Hepatocyte (in vitro differentiated cells): ENCODE measurements at regions not wholly inside any gene's neighbourhood (a gene's known extent, or its start where the extent isn't known, plus 50 kb on each side); places are given as distances from the start of the nearest gene placed in this dataset.

Source experiments
- DNase-seq: peaks from one replicate; pipeline ENCODE4 v3.0.0-alpha.2; 2016; ENCODE audit warnings: low spot score
- H2AFZ ChIP-seq: fragments of 200-600 bp; sonication (generic); 2 replicates; pipeline ENCODE4 v1.6.0; 2016; ENCODE audit warnings: antibody characterized with exemption, mild to moderate bottlenecking
- H3K27ac ChIP-seq: fragments of 200-600 bp; sonication (generic); 2 replicates; pipeline ENCODE4 v1.5.1; 2016; ENCODE audit warnings: mild to moderate bottlenecking
- H3K27me3 ChIP-seq: fragments of 200-600 bp; sonication (generic); 2 replicates; pipeline ENCODE4 v1.6.1; 2016
- H3K36me3 ChIP-seq: fragments of 200-600 bp; sonication (generic); replicated peaks from 2 replicates; pipeline ENCODE4 v1.5.1; 2016; ENCODE audit warnings: low read depth; ENCODE audit not compliant: insufficient read depth
- H3K4me1 ChIP-seq: fragments of 200-600 bp; sonication (generic); 2 replicates; pipeline ENCODE4 v1.5.1; 2016; ENCODE audit warnings: mild to moderate bottlenecking, moderate library complexity; ENCODE audit not compliant: insufficient read depth
- H3K4me2 ChIP-seq: fragments of 200-600 bp; sonication (generic); 2 replicates; pipeline ENCODE4 v1.6.0; 2016
- H3K4me3 ChIP-seq: fragments of 200-600 bp; sonication (generic); 2 replicates; pipeline ENCODE4 v1.5.1; 2016; ENCODE audit warnings: mild to moderate bottlenecking
- H3K79me2 ChIP-seq: fragments of 200-600 bp; sonication (generic); 2 replicates; pipeline ENCODE4 v1.6.0; 2017; ENCODE audit warnings: mild to moderate bottlenecking
- H3K9me2 ChIP-seq: fragments of 200-600 bp; sonication (generic); replicated peaks from 2 replicates; pipeline ENCODE4 v1.6.0; 2017; ENCODE audit warnings: mild to moderate bottlenecking; ENCODE audit not compliant: insufficient read depth
- H3K9me3 ChIP-seq: fragments of 200-600 bp; sonication (generic); 2 replicates; pipeline ENCODE4 v1.5.1; 2016; ENCODE audit warnings: low read depth, mild to moderate bottlenecking
- H4K20me1 ChIP-seq: fragments of 200-600 bp; sonication (generic); 2 replicates; pipeline ENCODE4 v1.6.0; 2016; ENCODE audit warnings: mild to moderate bottlenecking; ENCODE audit not compliant: insufficient read depth, poor library complexity, severe bottlenecking
- EZH2 ChIP-seq: fragments of 200-600 bp; sonication (generic); IDR thresholded peaks from 2 replicates; pipeline ENCODE4 v1.6.1; 2016; ENCODE audit warnings: antibody characterized with exemption, mild to moderate bottlenecking, borderline replicate concordance
- EZH2phosphoT487 ChIP-seq: fragments of 200-600 bp; sonication (generic); IDR thresholded peaks from one replicate; pipeline ENCODE4 v1.6.1; 2018; ENCODE audit warnings: antibody characterized with exemption, mild to moderate bottlenecking, low read depth, moderate library complexity; ENCODE audit not compliant: unreplicated experiment, severe bottlenecking
- WGBS: methylation state at CpG from one replicate; pipeline ENCODE4 v1.1.6; 2016; ENCODE audit warnings: low lambda C conversion rate; ENCODE audit errors: missing lambda C conversion rate; 5-methylcytosine and 5-hydroxymethylcytosine counted together
- TF ChIP-seq, protein P1 (sequence below): fragments of 200-600 bp; sonication (generic); IDR thresholded peaks from 2 replicates; pipeline ENCODE4 v1.5.1; 2016; ENCODE audit warnings: antibody characterized with exemption, mild to moderate bottlenecking; ENCODE audit not compliant: poor library complexity

DNA sequence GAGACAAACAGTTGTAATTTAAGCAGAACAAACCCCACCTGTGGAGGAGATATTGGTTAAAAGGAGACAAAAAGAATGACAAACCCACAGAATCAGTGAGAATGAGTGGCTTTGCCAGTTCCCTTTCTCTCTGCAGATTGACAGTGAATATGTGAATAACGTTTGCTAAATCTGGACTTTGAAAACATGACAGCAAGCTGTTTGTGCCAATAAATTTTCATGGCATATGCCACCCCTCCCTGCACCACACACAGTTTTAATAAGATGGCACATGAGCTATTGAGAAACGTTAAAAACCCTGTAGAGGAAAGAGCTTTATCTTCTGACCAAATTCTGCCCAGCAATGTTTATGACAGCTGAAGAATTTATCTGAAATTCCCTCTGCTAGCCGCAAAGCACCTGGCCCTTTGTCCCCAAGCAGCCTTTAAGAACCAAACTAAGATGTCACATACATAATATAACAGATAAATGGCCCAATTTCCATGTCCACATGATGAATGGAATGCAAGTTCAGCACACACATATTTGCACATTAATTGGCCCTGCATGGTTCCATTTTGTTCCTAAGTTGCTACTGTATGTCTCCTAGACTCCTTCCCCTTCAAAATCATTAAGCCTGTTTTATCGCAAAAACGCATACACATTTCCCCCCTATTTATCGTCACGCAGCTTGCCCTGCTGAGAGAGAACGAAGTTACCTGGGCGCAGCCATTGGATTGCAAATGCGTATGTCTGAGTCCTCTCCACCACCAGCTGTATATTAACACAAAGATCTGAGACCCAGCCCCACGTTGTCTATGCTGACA is 773.5 kb upstream of the EEF2KMT start:
- H3K36me3 ChIP-seq: no peaks in the 10 kb centered on the region
- no peak overlapping the region for H3K27ac ChIP-seq
- DNase-seq: no peak
- H2AFZ ChIP-seq: no peak overlapping the region
- no peak for TF ChIP-seq EZH2phosphoT487
- TF ChIP-seq, protein P1, sequence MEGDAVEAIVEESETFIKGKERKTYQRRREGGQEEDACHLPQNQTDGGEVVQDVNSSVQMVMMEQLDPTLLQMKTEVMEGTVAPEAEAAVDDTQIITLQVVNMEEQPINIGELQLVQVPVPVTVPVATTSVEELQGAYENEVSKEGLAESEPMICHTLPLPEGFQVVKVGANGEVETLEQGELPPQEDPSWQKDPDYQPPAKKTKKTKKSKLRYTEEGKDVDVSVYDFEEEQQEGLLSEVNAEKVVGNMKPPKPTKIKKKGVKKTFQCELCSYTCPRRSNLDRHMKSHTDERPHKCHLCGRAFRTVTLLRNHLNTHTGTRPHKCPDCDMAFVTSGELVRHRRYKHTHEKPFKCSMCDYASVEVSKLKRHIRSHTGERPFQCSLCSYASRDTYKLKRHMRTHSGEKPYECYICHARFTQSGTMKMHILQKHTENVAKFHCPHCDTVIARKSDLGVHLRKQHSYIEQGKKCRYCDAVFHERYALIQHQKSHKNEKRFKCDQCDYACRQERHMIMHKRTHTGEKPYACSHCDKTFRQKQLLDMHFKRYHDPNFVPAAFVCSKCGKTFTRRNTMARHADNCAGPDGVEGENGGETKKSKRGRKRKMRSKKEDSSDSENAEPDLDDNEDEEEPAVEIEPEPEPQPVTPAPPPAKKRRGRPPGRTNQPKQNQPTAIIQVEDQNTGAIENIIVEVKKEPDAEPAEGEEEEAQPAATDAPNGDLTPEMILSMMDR: no peak
- TF ChIP-seq EZH2: no peak
- no peaks in the 10 kb centered on the region for H3K27me3 ChIP-seq
- no peaks in the 10 kb centered on the region for H3K9me2 ChIP-seq
- no peak overlapping the region for H3K4me2 ChIP-seq
- H3K4me1 ChIP-seq: no peaks in the 10 kb centered on the region
- H3K4me3 ChIP-seq: no peak overlapping the region
- 35% methylated on average over 11 of the region's 11 CpGs for WGBS
- no peaks in the 10 kb centered on the region for H3K9me3 ChIP-seq
- no peaks in the 10 kb centered on the region for H4K20me1 ChIP-seq
- H3K79me2 ChIP-seq: no peaks in the 10 kb centered on the region

DNA sequence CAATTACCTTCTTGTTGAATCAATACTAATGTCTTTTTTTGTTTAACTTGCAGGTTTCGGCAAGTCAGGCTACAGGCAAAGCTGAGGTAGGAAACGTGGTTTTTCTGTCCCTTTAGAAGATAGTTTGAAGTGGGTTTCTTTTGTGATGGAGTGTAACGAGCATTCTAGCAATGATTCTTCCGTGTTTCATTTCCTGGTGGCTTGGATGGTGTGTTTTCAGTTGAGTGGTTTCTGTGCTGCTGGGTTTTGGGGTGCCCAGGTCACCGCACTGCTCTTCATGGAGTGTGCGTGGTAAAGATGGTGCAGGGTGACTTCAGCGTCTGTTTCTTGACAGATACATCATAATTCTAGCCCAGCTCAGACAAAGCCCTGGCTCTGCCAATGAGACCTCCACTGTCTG is 769.7 kb upstream of the EEF2KMT start:
- no peak for DNase-seq
- 85% methylated on average over 7 of the region's 7 CpGs for WGBS
- Histone ChIP-seq H3K27me3 (peaks cover 4% of the 10 kb centered on the region), H3K9me3 (no peaks in the 10 kb centered on the region), H3K27ac (no peak overlapping the region), H3K9me2 (no peaks in the 10 kb centered on the region), H3K4me3 (no peak overlapping the region), H2AFZ (no peak overlapping the region), H4K20me1 (no peaks in the 10 kb centered on the region), H3K4me2 (no peak overlapping the region), H3K36me3 (no peaks in the 10 kb centered on the region), H3K79me2 (no peaks in the 10 kb centered on the region), H3K4me1 (no peaks in the 10 kb centered on the region)
- TF ChIP-seq EZH2 (no peak), EZH2phosphoT487 (no peak)
- TF ChIP-seq, protein P1: no peak

GRCh38 chr16:5865236-5865635 is 767.6 kb upstream of the EEF2KMT start:
- no peak overlapping the region for H3K27ac ChIP-seq
- H3K4me1 ChIP-seq: no peaks in the 10 kb centered on the region
- no peak overlapping the region for H2AFZ ChIP-seq
- no peak overlapping the region for H3K4me3 ChIP-seq
- no peak for DNase-seq
- no peaks in the 10 kb centered on the region for H3K9me2 ChIP-seq
- H3K36me3 ChIP-seq: no peaks in the 10 kb centered on the region
- H3K79me2 ChIP-seq: no peaks in the 10 kb centered on the region
- 79% methylated on average over 6 of the region's 6 CpGs for WGBS
- TF ChIP-seq EZH2phosphoT487: no peak
- no peak for TF ChIP-seq EZH2
- H3K4me2 ChIP-seq: no peak overlapping the region
- H4K20me1 ChIP-seq: no peaks in the 10 kb centered on the region
- H3K27me3 ChIP-seq: peaks cover 4% of the 10 kb centered on the region
- no peaks in the 10 kb centered on the region for H3K9me3 ChIP-seq

GRCh38 chr16:5863071-5863606 is 765.5 kb upstream of the EEF2KMT start:
- no peak overlapping the region for H3K4me2 ChIP-seq
- H3K27me3 ChIP-seq: peaks cover 4% of the 10 kb centered on the region
- no peak for DNase-seq
- H3K36me3 ChIP-seq: no peaks in the 10 kb centered on the region
- no peak overlapping the region for H3K4me3 ChIP-seq
- H3K9me3 ChIP-seq: no peaks in the 10 kb centered on the region
- no peaks in the 10 kb centered on the region for H3K9me2 ChIP-seq
- no peaks in the 10 kb centered on the region for H3K4me1 ChIP-seq
- H3K79me2 ChIP-seq: no peaks in the 10 kb centered on the region
- no peak for TF ChIP-seq EZH2phosphoT487
- TF ChIP-seq, protein P1: no peak
- no peak for TF ChIP-seq EZH2
- 64% methylated on average over 15 of the region's 15 CpGs for WGBS
- H2AFZ ChIP-seq: no peak overlapping the region
- no peak overlapping the region for H3K27ac ChIP-seq
- no peaks in the 10 kb centered on the region for H4K20me1 ChIP-seq
